IPS-18a (cell line): ENCODE measurements at regions not wholly inside any gene's neighbourhood (a gene's known extent, or its start where the extent isn't known, plus 50 kb on each side); places are given as distances from the start of the nearest gene placed in this dataset.
A peak's percentile ranks its signal among the peaks of the same experiment; 100 is the strongest.

ENCODE experiments used
- H3K27ac ChIP-seq: one replicate; pipeline ENCODE4 v1.5.1; 2013; ENCODE audit warnings: low read length
- H3K27me3 ChIP-seq: one replicate; pipeline ENCODE4 v1.6.1; 2013; ENCODE audit warnings: mild to moderate bottlenecking, low read length; ENCODE audit not compliant: control insufficient read depth, insufficient read depth
- H3K36me3 ChIP-seq: one replicate; pipeline ENCODE4 v1.6.1; 2013; ENCODE audit warnings: low read depth, low read length; ENCODE audit not compliant: control insufficient read depth
- H3K4me1 ChIP-seq: one replicate; pipeline ENCODE4 v1.6.1; 2013; ENCODE audit warnings: low read depth, low read length; ENCODE audit not compliant: control insufficient read depth
- H3K4me3 ChIP-seq: one replicate; pipeline ENCODE4 v1.5.1; 2013; ENCODE audit warnings: low read length
- H3K9ac ChIP-seq: one replicate; pipeline ENCODE4 v1.6.1; 2013; ENCODE audit warnings: mild to moderate bottlenecking, low read length, moderate library complexity
- H3K9me3 ChIP-seq: one replicate; pipeline ENCODE4 v1.6.1; 2013; ENCODE audit warnings: low read depth, low read length; ENCODE audit not compliant: control insufficient read depth

DNA sequence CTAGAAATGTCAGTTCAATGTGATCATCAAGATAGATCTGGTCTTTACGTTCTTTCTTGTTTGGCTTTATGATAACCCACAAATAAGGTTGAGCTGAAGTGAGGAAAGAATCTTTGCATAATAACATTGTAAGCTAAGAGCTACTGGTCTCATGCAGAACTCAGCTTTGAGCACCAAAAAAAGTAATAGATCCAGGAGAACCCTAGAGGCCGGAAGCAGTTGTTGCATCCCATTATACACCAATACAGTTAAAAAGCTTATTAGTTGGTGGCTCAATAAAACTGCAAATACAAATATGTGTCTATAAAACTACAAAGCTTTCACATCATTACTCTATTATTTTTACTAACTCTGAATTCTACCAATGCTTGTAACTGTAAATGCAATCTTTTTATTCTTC lies 85.5 kb upstream of the NUDT12 start:
- no peak overlapping the region for H3K4me3 ChIP-seq
- no peaks in the 10 kb centered on the region for H3K36me3 ChIP-seq
- H3K27ac ChIP-seq: no peak overlapping the region
- H3K9ac ChIP-seq: no peak overlapping the region
- H3K9me3 ChIP-seq: no peaks in the 10 kb centered on the region
- no peaks in the 10 kb centered on the region for H3K27me3 ChIP-seq
- peaks cover 40% of the 10 kb centered on the region for H3K4me1 ChIP-seq

DNA sequence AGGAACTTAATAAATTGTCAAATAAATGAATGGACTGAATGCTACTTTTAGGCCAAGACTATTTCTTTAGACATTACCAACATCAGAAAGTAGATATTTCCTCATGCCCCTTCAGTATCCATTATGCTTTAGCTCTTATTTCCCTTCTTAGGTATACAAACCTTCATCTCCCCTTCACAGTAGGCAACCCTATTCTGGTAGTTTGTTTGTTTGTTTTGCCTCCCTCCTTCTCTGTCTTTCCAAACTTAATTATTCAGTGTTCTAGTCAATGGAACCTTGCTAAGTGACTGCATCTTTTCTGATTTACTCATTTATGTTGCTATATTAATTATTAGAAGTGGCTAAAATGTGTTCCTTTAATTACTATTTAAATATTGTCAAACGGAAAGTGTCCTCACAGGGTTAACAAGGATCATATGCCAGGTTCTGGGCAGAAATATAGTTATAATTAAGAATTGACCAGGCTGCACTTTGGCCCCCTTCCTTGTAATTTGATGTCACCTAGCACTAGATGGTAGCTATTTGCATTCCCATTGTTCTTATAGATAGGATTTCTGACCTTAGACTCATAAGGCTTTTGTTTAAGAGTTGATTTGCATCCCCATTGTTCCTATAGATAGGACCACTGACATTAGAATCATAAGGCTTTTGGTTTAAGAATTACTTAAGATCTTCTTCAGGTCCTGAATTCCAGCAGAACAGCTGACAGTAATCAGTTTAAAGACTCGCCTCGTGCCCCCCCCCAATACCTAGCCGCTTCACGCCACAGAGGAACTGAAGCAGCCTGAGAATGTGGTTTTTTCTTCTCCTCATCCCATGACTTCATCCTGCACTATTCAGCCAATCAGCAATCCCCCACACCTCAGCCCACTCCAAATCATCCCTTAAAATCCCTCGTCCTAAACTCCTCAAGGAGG lies 84.4 kb upstream of the NUDT12 start:
- Histone ChIP-seq H3K4me3 (peak overlapping the region; percentile 18), H3K4me1 (peaks cover 40% of the 10 kb centered on the region), H3K27me3 (no peaks in the 10 kb centered on the region), H3K9ac (no peak overlapping the region), H3K9me3 (no peaks in the 10 kb centered on the region), H3K27ac (no peak overlapping the region), H3K36me3 (no peaks in the 10 kb centered on the region)

GRCh38 chr5:103645816-103646215 lies 83.2 kb upstream of the NUDT12 start:
- H3K4me1 ChIP-seq: peaks cover 42% of the 10 kb centered on the region
- H3K36me3 ChIP-seq: no peaks in the 10 kb centered on the region

GRCh38 chr5:103638979-103639378 lies 76.4 kb upstream of the NUDT12 start:
- Histone ChIP-seq H3K27ac (no peak overlapping the region), H3K4me3 (no peak overlapping the region), H3K4me1 (peaks cover 3% of the 10 kb centered on the region), H3K36me3 (no peaks in the 10 kb centered on the region), H3K9ac (no peak overlapping the region), H3K27me3 (no peaks in the 10 kb centered on the region), H3K9me3 (no peaks in the 10 kb centered on the region)

More at GRCh38 chr5:103645816-103646215, 83.2 kb upstream of the NUDT12 start:
- no peaks in the 10 kb centered on the region for H3K9me3 ChIP-seq
- H3K27me3 ChIP-seq: no peaks in the 10 kb centered on the region
- H3K9ac ChIP-seq: no peak overlapping the region
- H3K4me3 ChIP-seq: no peak overlapping the region
- H3K27ac ChIP-seq: no peak overlapping the region

DNA sequence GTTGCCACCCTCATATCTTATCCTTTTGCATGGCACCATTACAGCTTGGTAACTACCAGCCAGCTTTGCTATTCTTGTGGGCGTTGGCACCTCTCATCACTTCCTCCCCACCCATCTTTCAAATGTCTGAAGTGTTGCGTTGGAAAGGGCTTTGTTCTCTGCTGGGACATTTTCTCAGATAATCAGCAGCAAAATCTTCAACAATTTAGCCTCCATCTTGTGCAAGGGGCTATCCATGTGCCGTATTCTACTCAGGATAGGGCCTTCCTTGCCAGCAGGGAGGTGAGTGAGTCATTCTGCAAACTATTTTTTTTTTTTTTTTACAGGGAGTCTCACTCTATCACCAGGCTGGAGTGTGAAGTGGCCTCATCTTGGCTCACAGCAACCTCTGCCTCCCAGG lies 62.1 kb upstream of the NUDT12 start:
- Histone ChIP-seq H3K4me3 (no peak overlapping the region), H3K27me3 (no peaks in the 10 kb centered on the region), H3K9me3 (no peaks in the 10 kb centered on the region), H3K9ac (no peak overlapping the region), H3K36me3 (no peaks in the 10 kb centered on the region), H3K27ac (no peak overlapping the region), H3K4me1 (no peaks in the 10 kb centered on the region)

GRCh38 chr5:103624035-103624480 lies 61.5 kb upstream of the NUDT12 start:
- H3K4me3 ChIP-seq: no peak overlapping the region
- H3K9me3 ChIP-seq: no peaks in the 10 kb centered on the region
- no peak overlapping the region for H3K9ac ChIP-seq
- H3K27ac ChIP-seq: no peak overlapping the region
- no peaks in the 10 kb centered on the region for H3K4me1 ChIP-seq
- H3K36me3 ChIP-seq: no peaks in the 10 kb centered on the region
- H3K27me3 ChIP-seq: no peaks in the 10 kb centered on the region

- Histone ChIP-seq H3K27me3 (no peaks in the 10 kb centered on the region), H3K27ac (no peak overlapping the region), H3K4me1 (no peaks in the 10 kb centered on the region)
These were observed 60.8 kb upstream of the NUDT12 start for GRCh38 chr5:103623425-103623824.

GRCh38 chr5:103621548-103621930 lies 59.0 kb upstream of the NUDT12 start:
- Histone ChIP-seq H3K4me1 (no peaks in the 10 kb centered on the region), H3K9me3 (no peaks in the 10 kb centered on the region), H3K4me3 (no peak overlapping the region), H3K36me3 (no peaks in the 10 kb centered on the region), H3K27me3 (no peaks in the 10 kb centered on the region), H3K9ac (no peak overlapping the region), H3K27ac (no peak overlapping the region)

More at GRCh38 chr5:103623425-103623824, 60.8 kb upstream of the NUDT12 start:
- Histone ChIP-seq H3K9ac (no peak overlapping the region), H3K9me3 (no peaks in the 10 kb centered on the region), H3K36me3 (no peaks in the 10 kb centered on the region), H3K4me3 (no peak overlapping the region)

- Histone ChIP-seq H3K4me1 (no peaks in the 10 kb centered on the region), H3K27me3 (no peaks in the 10 kb centered on the region), H3K4me3 (no peak overlapping the region), H3K9ac (no peak overlapping the region), H3K36me3 (no peaks in the 10 kb centered on the region), H3K9me3 (no peaks in the 10 kb centered on the region), H3K27ac (no peak overlapping the region)
These were observed 58.4 kb upstream of the NUDT12 start for GRCh38 chr5:103620851-103621547.

GRCh38 chr5:103617913-103618312 lies 55.3 kb upstream of the NUDT12 start:
- H3K9me3 ChIP-seq: no peaks in the 10 kb centered on the region
- no peaks in the 10 kb centered on the region for H3K36me3 ChIP-seq
- H3K27ac ChIP-seq: no peak overlapping the region
- H3K4me1 ChIP-seq: peaks cover 9% of the 10 kb centered on the region
- H3K4me3 ChIP-seq: no peak overlapping the region
- H3K27me3 ChIP-seq: no peaks in the 10 kb centered on the region
- H3K9ac ChIP-seq: no peak overlapping the region

DNA sequence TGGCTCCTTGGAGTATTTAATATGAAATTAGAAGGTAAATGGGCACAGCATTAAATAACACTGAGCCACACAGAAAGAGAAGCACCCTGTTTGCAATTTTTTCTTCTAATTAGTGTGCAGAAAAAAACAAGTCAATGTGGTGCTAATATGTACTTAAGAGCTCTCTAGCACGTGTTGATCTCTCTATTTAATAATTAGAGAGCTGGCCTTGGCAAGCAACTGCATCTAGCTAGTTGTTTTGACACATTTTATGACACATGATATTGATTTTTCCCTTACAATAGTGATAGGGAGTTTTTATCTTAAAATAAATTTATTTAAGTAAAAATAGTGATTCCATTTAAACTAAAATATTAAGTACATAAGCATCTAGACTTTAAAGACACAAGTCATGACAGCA lies 54.5 kb upstream of the NUDT12 start:
- Histone ChIP-seq H3K9ac (no peak overlapping the region), H3K9me3 (no peaks in the 10 kb centered on the region), H3K4me1 (peaks cover 14% of the 10 kb centered on the region), H3K36me3 (no peaks in the 10 kb centered on the region), H3K27me3 (no peaks in the 10 kb centered on the region), H3K27ac (no peak overlapping the region), H3K4me3 (no peak overlapping the region)
